ENCODE measurements at regions not wholly inside any gene's neighbourhood (a gene's known extent, or its start where the extent isn't known, plus 50 kb on each side); places are given as distances from the start of the nearest gene placed in this dataset.

DNA sequence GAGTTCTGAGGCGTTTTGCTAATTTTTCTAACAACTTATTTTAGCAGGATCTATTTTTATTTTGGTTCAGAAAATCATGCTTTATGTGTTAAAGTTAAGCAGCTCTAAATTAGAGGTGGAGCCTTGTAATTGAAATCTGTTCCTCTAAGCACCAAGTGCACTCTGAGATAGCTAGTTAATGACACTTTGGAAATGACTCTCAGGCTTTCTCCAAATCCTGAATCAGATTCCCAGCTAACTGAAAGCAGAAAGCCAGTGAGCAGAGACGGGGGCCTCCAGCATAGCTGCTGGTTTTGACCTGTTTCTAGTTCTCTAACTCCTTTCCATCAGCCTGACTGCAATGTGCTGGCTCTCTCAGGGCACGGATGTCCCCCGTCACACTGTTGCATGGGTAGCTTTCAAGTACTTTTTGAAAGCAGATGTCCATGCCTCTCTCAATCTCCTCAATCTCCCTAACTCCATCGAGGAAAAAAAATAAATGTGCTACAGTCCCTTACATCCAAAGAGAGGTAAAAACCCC lies 326.5 kb downstream of the SATB2 start:
- Histone ChIP-seq H3K4me1 (ENCODE audit: control insufficient read depth, insufficient read depth, low read length) (no peaks in the 10 kb centered on the region), H3K9me3 (ENCODE audit: control insufficient read depth, insufficient read depth, low read depth, low read length) (no peaks in the 10 kb centered on the region), H3K4me3 (ENCODE audit: low read depth, low read length) (no peak overlapping the region), H3K27ac (ENCODE audit: extremely low read depth, low read depth, low read length) (no peak overlapping the region), H3K36me3 (ENCODE audit: control insufficient read depth in 2 of 2, insufficient read depth in 1 of 2, low read length in 2 of 2) (no peaks in the 10 kb centered on the region)
- CTCF ChIA-PET = no interaction called here
- POLR2A ChIA-PET = no interaction called here
- no peak for TF ChIP-seq RBAK (tag by site-specific recombination; IDR thresholded peaks at IDR 0.05)
- TF ChIP-seq, protein P1, sequence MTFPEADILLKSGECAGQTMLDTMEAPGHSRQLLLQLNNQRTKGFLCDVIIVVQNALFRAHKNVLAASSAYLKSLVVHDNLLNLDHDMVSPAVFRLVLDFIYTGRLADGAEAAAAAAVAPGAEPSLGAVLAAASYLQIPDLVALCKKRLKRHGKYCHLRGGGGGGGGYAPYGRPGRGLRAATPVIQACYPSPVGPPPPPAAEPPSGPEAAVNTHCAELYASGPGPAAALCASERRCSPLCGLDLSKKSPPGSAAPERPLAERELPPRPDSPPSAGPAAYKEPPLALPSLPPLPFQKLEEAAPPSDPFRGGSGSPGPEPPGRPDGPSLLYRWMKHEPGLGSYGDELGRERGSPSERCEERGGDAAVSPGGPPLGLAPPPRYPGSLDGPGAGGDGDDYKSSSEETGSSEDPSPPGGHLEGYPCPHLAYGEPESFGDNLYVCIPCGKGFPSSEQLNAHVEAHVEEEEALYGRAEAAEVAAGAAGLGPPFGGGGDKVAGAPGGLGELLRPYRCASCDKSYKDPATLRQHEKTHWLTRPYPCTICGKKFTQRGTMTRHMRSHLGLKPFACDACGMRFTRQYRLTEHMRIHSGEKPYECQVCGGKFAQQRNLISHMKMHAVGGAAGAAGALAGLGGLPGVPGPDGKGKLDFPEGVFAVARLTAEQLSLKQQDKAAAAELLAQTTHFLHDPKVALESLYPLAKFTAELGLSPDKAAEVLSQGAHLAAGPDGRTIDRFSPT (tag by site-specific recombination; IDR thresholded peaks at IDR 0.05) = no peak
- no peak for TF ChIP-seq ZNF23 (tag by site-specific recombination; IDR thresholded peaks at IDR 0.05; ENCODE audit: borderline replicate concordance)
- TF ChIP-seq BCL11A (tag by site-specific recombination; IDR thresholded peaks at IDR 0.05; ENCODE audit: low read depth) = no peak
- no peak for TF ChIP-seq ZNF335 (tag by site-specific recombination; conservative IDR thresholded peaks at IDR 0.05)
- TF ChIP-seq ZNF664 (tag by site-specific recombination; IDR thresholded peaks at IDR 0.05) = no peak
- TF ChIP-seq KLF16 (tag by site-specific recombination; IDR thresholded peaks at IDR 0.05) = no peak
- no peak for TF ChIP-seq TSHZ1 (tag by site-specific recombination; IDR thresholded peaks at IDR 0.05; ENCODE audit: borderline replicate concordance)
- no peak for TF ChIP-seq ZNF48 (tag by site-specific recombination; IDR thresholded peaks at IDR 0.05)

DNA sequence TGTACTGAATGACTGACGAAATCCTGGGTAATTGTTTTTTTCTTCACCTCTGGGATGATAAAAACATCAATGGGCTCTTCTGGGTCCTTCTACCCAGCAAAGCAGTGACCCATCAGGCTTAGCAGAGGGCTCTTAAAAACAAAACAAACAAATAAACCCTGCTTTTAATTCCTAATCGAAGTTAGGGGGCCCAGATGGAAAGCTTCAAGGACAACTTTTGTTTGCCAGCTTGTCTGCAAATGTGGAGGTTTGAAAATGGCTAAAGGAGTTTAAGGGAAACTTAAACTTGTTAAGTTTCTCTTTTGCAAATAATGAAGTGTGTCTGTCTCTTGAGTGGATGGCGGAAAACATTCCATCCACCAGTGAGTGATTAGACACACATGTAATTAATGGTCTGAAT lies 327.2 kb downstream of the SATB2 start:
- Histone ChIP-seq H3K27ac (ENCODE audit: extremely low read depth, low read depth, low read length) (no peak overlapping the region), H3K36me3 (ENCODE audit: control insufficient read depth in 2 of 2, insufficient read depth in 1 of 2, low read length in 2 of 2) (no peaks in the 10 kb centered on the region), H3K9me3 (ENCODE audit: control insufficient read depth, insufficient read depth, low read depth, low read length) (no peaks in the 10 kb centered on the region), H3K4me3 (ENCODE audit: low read depth, low read length) (no peak overlapping the region), H3K4me1 (ENCODE audit: control insufficient read depth, insufficient read depth, low read length) (no peaks in the 10 kb centered on the region)
- ChIA-PET CTCF (interaction anchor here (0.7 kb wide), 1 partner anchor 227 kb away, joined by 3 read pairs; no protein-coding TSS in a partner anchor), POLR2A (interaction anchor here (0.6 kb wide), 1 partner anchor 541 kb away, joined by 3 read pairs; no protein-coding TSS in a partner anchor)
- TF ChIP-seq, protein P2, sequence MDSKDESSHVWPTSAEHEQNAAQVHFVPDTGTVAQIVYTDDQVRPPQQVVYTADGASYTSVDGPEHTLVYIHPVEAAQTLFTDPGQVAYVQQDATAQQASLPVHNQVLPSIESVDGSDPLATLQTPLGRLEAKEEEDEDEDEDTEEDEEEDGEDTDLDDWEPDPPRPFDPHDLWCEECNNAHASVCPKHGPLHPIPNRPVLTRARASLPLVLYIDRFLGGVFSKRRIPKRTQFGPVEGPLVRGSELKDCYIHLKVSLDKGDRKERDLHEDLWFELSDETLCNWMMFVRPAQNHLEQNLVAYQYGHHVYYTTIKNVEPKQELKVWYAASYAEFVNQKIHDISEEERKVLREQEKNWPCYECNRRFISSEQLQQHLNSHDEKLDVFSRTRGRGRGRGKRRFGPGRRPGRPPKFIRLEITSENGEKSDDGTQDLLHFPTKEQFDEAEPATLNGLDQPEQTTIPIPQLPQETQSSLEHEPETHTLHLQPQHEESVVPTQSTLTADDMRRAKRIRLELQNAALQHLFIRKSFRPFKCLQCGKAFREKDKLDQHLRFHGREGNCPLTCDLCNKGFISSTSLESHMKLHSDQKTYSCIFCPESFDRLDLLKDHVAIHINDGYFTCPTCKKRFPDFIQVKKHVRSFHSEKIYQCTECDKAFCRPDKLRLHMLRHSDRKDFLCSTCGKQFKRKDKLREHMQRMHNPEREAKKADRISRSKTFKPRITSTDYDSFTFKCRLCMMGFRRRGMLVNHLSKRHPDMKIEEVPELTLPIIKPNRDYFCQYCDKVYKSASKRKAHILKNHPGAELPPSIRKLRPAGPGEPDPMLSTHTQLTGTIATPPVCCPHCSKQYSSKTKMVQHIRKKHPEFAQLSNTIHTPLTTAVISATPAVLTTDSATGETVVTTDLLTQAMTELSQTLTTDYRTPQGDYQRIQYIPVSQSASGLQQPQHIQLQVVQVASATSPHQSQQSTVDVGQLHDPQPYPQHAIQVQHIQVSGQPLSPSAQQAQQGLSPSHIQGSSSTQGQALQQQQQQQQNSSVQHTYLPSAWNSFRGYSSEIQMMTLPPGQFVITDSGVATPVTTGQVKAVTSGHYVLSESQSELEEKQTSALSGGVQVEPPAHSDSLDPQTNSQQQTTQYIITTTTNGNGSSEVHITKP (tag by site-specific recombination; IDR thresholded peaks at IDR 0.05) = no peak
- TF ChIP-seq ZNF266 (tag by site-specific recombination; IDR thresholded peaks at IDR 0.05; ENCODE audit: low read depth) (no peak), ZNF76 (tag by site-specific recombination; IDR thresholded peaks at IDR 0.05; ENCODE audit: borderline replicate concordance, low read depth) (no peak), MYNN (tag by site-specific recombination; IDR thresholded peaks at IDR 0.05; ENCODE audit: borderline replicate concordance) (no peak), ZNF610 (tag by site-specific recombination; IDR thresholded peaks at IDR 0.05; ENCODE audit: borderline replicate concordance) (no peak), ZNF341 (tag by site-specific recombination; IDR thresholded peaks at IDR 0.05; ENCODE audit: low read depth) (no peak), RBAK (tag by site-specific recombination; IDR thresholded peaks at IDR 0.05) (no peak), ZBTB11 (tag by site-specific recombination; conservative IDR thresholded peaks at IDR 0.05; ENCODE audit: low read depth) (no peak), ZNF324 (tag by site-specific recombination; IDR thresholded peaks at IDR 0.05) (no peak), SCRT1 (tag by site-specific recombination; IDR thresholded peaks at IDR 0.05; ENCODE audit: borderline replicate concordance) (no peak), HOXD13 (CRISPR knock-in tag; IDR thresholded peaks at IDR 0.05; ENCODE audit: borderline replicate concordance) (no peak), ZNF202 (tag by site-specific recombination; IDR thresholded peaks at IDR 0.05; ENCODE audit: borderline replicate concordance) (no peak)
